Esophagus squamous epithelium (tissue), 4 donors: ENCODE measurements at regions not wholly inside any gene's neighbourhood (a gene's known extent, or its start where the extent isn't known, plus 50 kb on each side); places are given as distances from the start of the nearest gene placed in this dataset.

Experiments
- POLR2A ChIP-seq, 4 donors: fragments of 450-650 bp; IDR thresholded peaks; one replicate each; pipeline ENCODE4 v1.6.1; 2017; ENCODE audit warnings: antibody characterized with exemption in 4 of 4, mild to moderate bottlenecking in 4 of 4, moderate library complexity in 3 of 4
- TF ChIP-seq, protein P1 (sequence below), 6 experiments: fragments of 450-650 bp in 4 of 6; fragments of 200-600 bp in 2 of 6; sonication (generic) in 2 of 6; IDR thresholded peaks; one replicate each; pipeline ENCODE4 v1.5.1; 2016 to 2019; ENCODE audit warnings: antibody characterized with exemption in 6 of 6, mild to moderate bottlenecking in 4 of 6, moderate library complexity in 4 of 6

DNA sequence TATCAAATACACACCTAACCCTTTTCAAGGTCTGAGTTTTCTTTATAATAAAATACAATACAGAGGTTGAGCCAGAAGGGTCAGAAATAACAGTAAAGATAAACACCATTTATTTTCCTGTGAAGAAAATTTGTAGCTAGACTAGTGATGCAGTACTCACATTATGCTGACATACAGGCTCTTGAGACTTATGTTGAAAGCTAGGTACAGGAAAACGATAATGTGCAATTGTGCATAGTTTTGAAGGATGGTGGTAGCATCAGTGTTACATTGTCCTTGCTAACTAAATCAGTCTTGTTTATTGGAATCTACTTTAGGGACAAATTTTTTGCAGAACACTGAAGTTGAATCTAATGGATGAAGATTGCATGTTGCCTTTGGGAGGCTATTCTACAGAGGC is 1877.2 kb downstream of the PCDH7 start:
- TF ChIP-seq POLR2A (IDR thresholded peaks at IDR 0.05) = no peak
- TF ChIP-seq, protein P1, sequence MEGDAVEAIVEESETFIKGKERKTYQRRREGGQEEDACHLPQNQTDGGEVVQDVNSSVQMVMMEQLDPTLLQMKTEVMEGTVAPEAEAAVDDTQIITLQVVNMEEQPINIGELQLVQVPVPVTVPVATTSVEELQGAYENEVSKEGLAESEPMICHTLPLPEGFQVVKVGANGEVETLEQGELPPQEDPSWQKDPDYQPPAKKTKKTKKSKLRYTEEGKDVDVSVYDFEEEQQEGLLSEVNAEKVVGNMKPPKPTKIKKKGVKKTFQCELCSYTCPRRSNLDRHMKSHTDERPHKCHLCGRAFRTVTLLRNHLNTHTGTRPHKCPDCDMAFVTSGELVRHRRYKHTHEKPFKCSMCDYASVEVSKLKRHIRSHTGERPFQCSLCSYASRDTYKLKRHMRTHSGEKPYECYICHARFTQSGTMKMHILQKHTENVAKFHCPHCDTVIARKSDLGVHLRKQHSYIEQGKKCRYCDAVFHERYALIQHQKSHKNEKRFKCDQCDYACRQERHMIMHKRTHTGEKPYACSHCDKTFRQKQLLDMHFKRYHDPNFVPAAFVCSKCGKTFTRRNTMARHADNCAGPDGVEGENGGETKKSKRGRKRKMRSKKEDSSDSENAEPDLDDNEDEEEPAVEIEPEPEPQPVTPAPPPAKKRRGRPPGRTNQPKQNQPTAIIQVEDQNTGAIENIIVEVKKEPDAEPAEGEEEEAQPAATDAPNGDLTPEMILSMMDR (IDR thresholded peaks at IDR 0.05) = no peak
